ENCODE measurements at regions not wholly inside any gene's neighbourhood (a gene's known extent, or its start where the extent isn't known, plus 50 kb on each side); places are given as distances from the start of the nearest gene placed in this dataset.

DNA sequence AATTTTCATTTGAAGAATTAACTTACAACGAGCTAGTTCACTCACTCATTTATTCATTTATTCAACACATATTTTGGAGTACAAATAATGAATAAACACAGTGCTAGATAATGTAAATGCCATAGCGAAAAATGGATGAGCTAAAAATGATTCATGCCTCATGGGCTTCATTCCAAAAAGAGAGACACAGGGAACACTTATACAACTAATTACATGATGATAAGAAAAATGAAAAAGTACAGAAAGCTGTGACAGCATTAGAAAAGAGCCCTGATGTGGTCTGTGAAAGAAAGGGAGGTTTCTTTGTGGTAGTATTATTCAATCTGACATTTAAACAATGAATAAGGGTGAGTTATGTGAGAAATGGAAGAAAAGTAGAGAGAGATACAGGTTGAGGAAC lies 726.4 kb downstream of the AMY1C start:
- no peak for TF ChIP-seq POLR2AphosphoS5 (IDR thresholded peaks at IDR 0.05; ENCODE audit: low read depth, low read length)
- no peak for TF ChIP-seq SIN3A (IDR thresholded peaks at IDR 0.05; ENCODE audit: borderline replicate concordance, insufficient read depth, low read length)
